ENCODE measurements at regions not wholly inside any gene's neighbourhood (a gene's known extent, or its start where the extent isn't known, plus 50 kb on each side); places are given as distances from the start of the nearest gene placed in this dataset.

- Histone ChIP-seq H3K9ac (ENCODE audit: insufficient read depth in 1 of 2, low read depth in 2 of 2, low read length in 2 of 2) (no peak overlapping the region), H3K4me2 (ENCODE audit: insufficient read depth, low read length) (no peak overlapping the region), H3K27me3 (ENCODE audit: control insufficient read depth in 2 of 2, insufficient read depth in 2 of 2, low read length in 2 of 2) (no peaks in the 10 kb centered on the region; a peak in 1 of 5 replicates), H3K9me3 (replicated peaks; ENCODE audit: control insufficient read depth, insufficient read depth, low read depth, low read length) (no peaks in the 10 kb centered on the region), H2AFZ (ENCODE audit: low read depth, low read length) (no peak overlapping the region), H3K9me1 (ENCODE audit: control insufficient read depth, insufficient read depth, low read length) (no peaks in the 10 kb centered on the region), H3K79me2 (ENCODE audit: control insufficient read depth, insufficient read depth, low read length) (no peaks in the 10 kb centered on the region), H3K4me3 (no peak overlapping the region), H3K4me1 (replicated peaks in 1 of 2; ENCODE audit: control insufficient read depth in 2 of 2, insufficient read depth in 2 of 2, low read length in 2 of 2) (no peaks in the 10 kb centered on the region), H4K20me1 (replicated peaks; ENCODE audit: control insufficient read depth, insufficient read depth, low read length) (no peaks in the 10 kb centered on the region), H3K27ac (ENCODE audit: extremely low read depth, low read depth, low read length) (no peak overlapping the region), H3K36me3 (ENCODE audit: control insufficient read depth, insufficient read depth, low read length) (no peaks in the 10 kb centered on the region)
- CTCF ChIA-PET (ENCODE audit: low intra/inter-chr PET ratio): no interaction called here
- BruUV-seq (replicated peaks): no TSS peak
- DNase-seq (ENCODE audit: extremely low read depth in 1 of 4, low spot score in 3 of 4): no peak
- intact Hi-C loops (cut with micrococcal nuclease): no loop called here
- TF ChIP-seq PTBP1 (IDR thresholded peaks at IDR 0.05; ENCODE audit: low read depth, low read length) (no peak), ZNF324 (CRISPR knock-in tag; IDR thresholded peaks at IDR 0.05) (no peak), ZNF696 (CRISPR knock-in tag; conservative IDR thresholded peaks at IDR 0.05) (no peak), ZNF174 (CRISPR knock-in tag; IDR thresholded peaks at IDR 0.05) (no peak), EHMT2 (IDR thresholded peaks at IDR 0.05) (no peak)
- TF ChIP-seq, protein P1, sequence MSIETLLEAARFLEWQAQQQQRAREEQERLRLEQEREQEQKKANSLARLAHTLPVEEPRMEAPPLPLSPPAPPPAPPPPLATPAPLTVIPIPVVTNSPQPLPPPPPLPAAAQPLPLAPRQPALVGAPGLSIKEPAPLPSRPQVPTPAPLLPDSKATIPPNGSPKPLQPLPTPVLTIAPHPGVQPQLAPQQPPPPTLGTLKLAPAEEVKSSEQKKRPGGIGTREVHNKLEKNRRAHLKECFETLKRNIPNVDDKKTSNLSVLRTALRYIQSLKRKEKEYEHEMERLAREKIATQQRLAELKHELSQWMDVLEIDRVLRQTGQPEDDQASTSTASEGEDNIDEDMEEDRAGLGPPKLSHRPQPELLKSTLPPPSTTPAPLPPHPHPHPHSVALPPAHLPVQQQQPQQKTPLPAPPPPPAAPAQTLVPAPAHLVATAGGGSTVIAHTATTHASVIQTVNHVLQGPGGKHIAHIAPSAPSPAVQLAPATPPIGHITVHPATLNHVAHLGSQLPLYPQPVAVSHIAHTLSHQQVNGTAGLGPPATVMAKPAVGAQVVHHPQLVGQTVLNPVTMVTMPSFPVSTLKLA (conservative IDR thresholded peaks at IDR 0.05): no peak
- TF ChIP-seq, protein P2, sequence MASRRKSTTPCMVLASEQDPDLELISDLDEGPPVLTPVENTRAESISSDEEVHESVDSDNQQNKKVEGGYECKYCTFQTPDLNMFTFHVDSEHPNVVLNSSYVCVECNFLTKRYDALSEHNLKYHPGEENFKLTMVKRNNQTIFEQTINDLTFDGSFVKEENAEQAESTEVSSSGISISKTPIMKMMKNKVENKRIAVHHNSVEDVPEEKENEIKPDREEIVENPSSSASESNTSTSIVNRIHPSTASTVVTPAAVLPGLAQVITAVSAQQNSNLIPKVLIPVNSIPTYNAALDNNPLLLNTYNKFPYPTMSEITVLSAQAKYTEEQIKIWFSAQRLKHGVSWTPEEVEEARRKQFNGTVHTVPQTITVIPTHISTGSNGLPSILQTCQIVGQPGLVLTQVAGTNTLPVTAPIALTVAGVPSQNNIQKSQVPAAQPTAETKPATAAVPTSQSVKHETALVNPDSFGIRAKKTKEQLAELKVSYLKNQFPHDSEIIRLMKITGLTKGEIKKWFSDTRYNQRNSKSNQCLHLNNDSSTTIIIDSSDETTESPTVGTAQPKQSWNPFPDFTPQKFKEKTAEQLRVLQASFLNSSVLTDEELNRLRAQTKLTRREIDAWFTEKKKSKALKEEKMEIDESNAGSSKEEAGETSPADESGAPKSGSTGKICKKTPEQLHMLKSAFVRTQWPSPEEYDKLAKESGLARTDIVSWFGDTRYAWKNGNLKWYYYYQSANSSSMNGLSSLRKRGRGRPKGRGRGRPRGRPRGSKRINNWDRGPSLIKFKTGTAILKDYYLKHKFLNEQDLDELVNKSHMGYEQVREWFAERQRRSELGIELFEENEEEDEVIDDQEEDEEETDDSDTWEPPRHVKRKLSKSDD (conservative IDR thresholded peaks at IDR 0.05; ENCODE audit: low read length): no peak
- FAIRE-seq: no peak
- in situ Hi-C loops (cut with MboI): no loop called here
- 1% methylated on average over 8 of the region's 8 CpGs for WGBS (ENCODE audit: insufficient coverage, low coverage, missing lambda C conversion rate)
- POLR2A ChIA-PET: no interaction called here
- ATAC-seq: no peak
Measured at GRCh38 chr1:232260861-232261260, 369.1 kb downstream of the SIPA1L2 start.

All from K562 (cell line).